MM.1S (cell line): ENCODE measurements at regions not wholly inside any gene's neighbourhood (a gene's known extent, or its start where the extent isn't known, plus 50 kb on each side); places are given as distances from the start of the nearest gene placed in this dataset.

ENCODE experiments used
- CTCF ChIP-seq: fragments of 300-600 bp; sonication (generic); IDR thresholded peaks from 2 replicates; pipeline ENCODE4 v1.5.1; 2016; ENCODE audit warnings: antibody characterized with exemption, low read length, mixed read lengths
- EZH2 ChIP-seq: fragments of 300-600 bp; sonication (generic); optimal IDR thresholded peaks from 2 replicates; pipeline ENCODE3; 2017; ENCODE audit warnings: low read depth, mild to moderate bottlenecking, antibody characterized with exemption, low read length, mixed read lengths
- EZH2phosphoT487 ChIP-seq: fragments of 300-600 bp; sonication (generic); IDR thresholded peaks from 2 replicates; pipeline ENCODE4 v1.6.1; 2018; ENCODE audit warnings: antibody characterized with exemption, low read length

DNA sequence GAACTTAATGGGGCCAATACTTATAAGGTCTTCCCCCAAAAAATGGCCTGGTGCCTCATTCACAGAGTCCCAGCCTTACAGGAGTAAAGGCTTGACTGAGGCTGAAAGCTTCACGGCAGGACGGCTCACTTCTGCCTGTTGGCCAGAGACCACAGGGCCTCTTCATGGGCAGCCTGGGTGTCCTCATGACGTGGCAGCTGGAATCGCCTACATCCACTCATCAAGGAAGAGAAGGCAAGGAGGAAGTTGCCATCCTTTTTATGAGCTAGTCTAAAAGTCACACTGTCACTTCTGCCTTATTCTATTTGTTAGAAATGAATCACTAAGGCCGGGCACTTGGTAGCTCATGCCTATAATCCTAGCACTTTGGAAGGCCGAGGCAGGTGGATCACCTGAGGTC, 89.3 kb upstream of the DGKG start:
- no peak for TF ChIP-seq CTCF
- TF ChIP-seq EZH2, result no peak
- TF ChIP-seq EZH2phosphoT487, result no peak
